H1 (cell line): ENCODE measurements at regions not wholly inside any gene's neighbourhood (a gene's known extent, or its start where the extent isn't known, plus 50 kb on each side); places are given as distances from the start of the nearest gene placed in this dataset.

Experiments used
- BRCA1 ChIP-seq: IDR thresholded peaks from 2 replicates; pipeline ENCODE4 v1.6.1; 2012; ENCODE audit warnings: low read depth, low read length, improper control_type of control experiment
- CEBPB ChIP-seq: IDR thresholded peaks from 2 replicates; pipeline ENCODE4 v1.6.1; 2012; ENCODE audit warnings: low read depth, low read length
- CTCF ChIP-seq, 3 experiments: IDR thresholded peaks; 1 replicate in 2 of 3; 2 replicates in 1 of 3; pipeline versions ENCODE4 v1.5.1 to v1.6.1; 2011; ENCODE audit warnings: low read length in 3 of 3, mild to moderate bottlenecking in 3 of 3, inconsistent platforms in 2 of 3, low read depth in 1 of 3, moderate library complexity in 1 of 3; ENCODE audit not compliant: insufficient read depth in 1 of 3; ENCODE audit errors: control extremely low read depth in 1 of 3
- EP300 ChIP-seq, 2 experiments: IDR thresholded peaks; 1 replicate in 1 of 2; 2 replicates in 1 of 2; pipeline ENCODE4 v1.6.1; 2011 to 2012; ENCODE audit warnings: low read depth in 2 of 2, low read length in 2 of 2, mild to moderate bottlenecking in 2 of 2, borderline replicate concordance in 1 of 2, inconsistent platforms in 1 of 2, moderate library complexity in 1 of 2
- EZH2 ChIP-seq: fragments of 200-600 bp; sonication (generic); IDR thresholded peaks from 2 replicates; pipeline ENCODE4 v1.7.1; 2012; ENCODE audit warnings: low read depth, mild to moderate bottlenecking, moderate library complexity, low read length, inconsistent platforms; ENCODE audit not compliant: severe bottlenecking
- GABPA ChIP-seq: IDR thresholded peaks from 2 replicates; pipeline ENCODE4 v1.6.1; 2011; ENCODE audit warnings: mild to moderate bottlenecking, low read length, moderate library complexity, borderline replicate concordance; ENCODE audit not compliant: insufficient read depth
- HDAC2 ChIP-seq, 2 experiments: fragments of 300-600 bp in 1 of 2; sonication (generic) in 1 of 2; IDR thresholded peaks; 2 replicates each; pipeline ENCODE4 v1.6.1; 2011 to 2012; ENCODE audit warnings: low read depth in 2 of 2, low read length in 2 of 2, mild to moderate bottlenecking in 2 of 2, moderate library complexity in 2 of 2, borderline replicate concordance in 1 of 2, inconsistent platforms in 1 of 2
- POLR2AphosphoS5 ChIP-seq: IDR thresholded peaks from 2 replicates; pipeline ENCODE4 v1.6.1; 2011; ENCODE audit warnings: low read depth, low read length
- SIN3A ChIP-seq, 2 experiments: IDR thresholded peaks in 1 of 2; conservative IDR thresholded peaks in 1 of 2; 2 replicates each; pipeline ENCODE4 v1.6.1; 2011 to 2012; ENCODE audit warnings: low read length in 2 of 2, improper control_type of control experiment in 1 of 2, low read depth in 1 of 2, mild to moderate bottlenecking in 1 of 2
- TAF7 ChIP-seq: optimal IDR thresholded peaks from 2 replicates; pipeline ENCODE3; 2011; ENCODE audit warnings: low read depth, mild to moderate bottlenecking, inconsistent platforms, low read length, moderate library complexity, borderline replicate concordance
- TBP ChIP-seq: IDR thresholded peaks from 2 replicates; pipeline ENCODE4 v1.6.1; 2011; ENCODE audit warnings: low read depth, low read length, improper control_type of control experiment
- TF ChIP-seq, protein P1 (sequence below): IDR thresholded peaks from 2 replicates; pipeline ENCODE4 v1.6.1; 2012; ENCODE audit warnings: inconsistent platforms

DNA sequence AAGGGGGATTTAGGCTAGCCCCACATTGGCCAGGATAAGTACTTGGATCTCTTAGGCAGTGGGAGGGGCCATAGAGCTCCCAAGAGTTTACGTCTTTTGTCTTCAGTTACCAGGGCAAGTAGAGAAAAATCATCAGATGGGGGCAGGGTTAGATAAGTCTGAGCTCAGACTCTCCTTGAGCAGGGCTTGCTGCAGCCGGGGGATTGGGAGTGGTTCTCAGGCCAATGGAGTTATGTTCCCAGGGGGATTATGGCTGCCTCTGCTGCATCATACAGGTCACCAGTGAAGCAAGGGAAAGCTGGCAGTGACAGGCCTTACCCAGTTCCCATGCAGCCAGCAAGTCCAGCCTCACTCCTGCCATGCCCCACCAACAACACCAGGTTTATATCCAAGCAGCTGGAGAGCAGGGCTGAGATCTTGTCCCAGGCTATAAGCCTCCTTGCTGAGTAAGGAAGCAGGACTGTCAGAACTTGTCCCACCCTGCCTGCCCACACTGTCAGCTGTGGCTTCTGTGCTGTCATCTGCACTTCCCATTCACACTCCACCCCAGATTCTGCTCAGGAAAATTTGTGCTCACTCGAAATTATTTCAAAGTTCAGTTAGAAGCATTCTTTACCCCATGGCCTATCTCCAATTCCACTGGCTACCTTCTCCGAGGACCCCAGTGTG, 215.3 kb downstream of the FAM43A start:
- TF ChIP-seq CEBPB (no peak), CTCF (IDR thresholded peaks at IDR 0.05; ENCODE audit: control extremely low read depth in 1 of 3, insufficient read depth in 1 of 3, low read depth in 1 of 3, low read length in 3 of 3) (no peak), EZH2 (no peak), GABPA (no peak), HDAC2 (IDR thresholded peaks at IDR 0.05; ENCODE audit: borderline replicate concordance in 1 of 2, low read depth in 2 of 2, low read length in 2 of 2) (no peak), TAF7 (no peak), TBP (no peak), EP300 (IDR thresholded peaks at IDR 0.05; ENCODE audit: borderline replicate concordance in 1 of 2, low read depth in 2 of 2, low read length in 2 of 2) (no peak), POLR2AphosphoS5 (no peak), SIN3A (conservative IDR thresholded peaks at IDR 0.05 in 1 of 2, IDR thresholded peaks at IDR 0.05 in 1 of 2; ENCODE audit: low read depth in 1 of 2, low read length in 2 of 2) (no peak), BRCA1 (no peak)
- TF ChIP-seq, protein P1, sequence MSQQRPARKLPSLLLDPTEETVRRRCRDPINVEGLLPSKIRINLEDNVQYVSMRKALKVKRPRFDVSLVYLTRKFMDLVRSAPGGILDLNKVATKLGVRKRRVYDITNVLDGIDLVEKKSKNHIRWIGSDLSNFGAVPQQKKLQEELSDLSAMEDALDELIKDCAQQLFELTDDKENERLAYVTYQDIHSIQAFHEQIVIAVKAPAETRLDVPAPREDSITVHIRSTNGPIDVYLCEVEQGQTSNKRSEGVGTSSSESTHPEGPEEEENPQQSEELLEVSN = no peak
